WTC11 (cell line): ENCODE measurements at regions not wholly inside any gene's neighbourhood (a gene's known extent, or its start where the extent isn't known, plus 50 kb on each side); places are given as distances from the start of the nearest gene placed in this dataset.

Experiments
- ATAC-seq: fragments of 200-7000 bp; cut with Tn5 transposase; 2 replicates; pipeline ENCODE4 v1.10.0; 2021; ENCODE audit warnings: mild to moderate bottlenecking, moderate library complexity
- CTCF ChIA-PET: fragments of 300-600 bp; sonication (Branson Sonifier 250); formaldehyde crosslinking; loops from one replicate; lab custom pipeline; 2021; ENCODE audit warnings: antibody characterized with exemption; lab: Charles Lee
- POLR2A ChIA-PET: fragments of 350-600 bp; sonication (Branson Sonifier 250); formaldehyde crosslinking; loops from one replicate; lab custom pipeline; 2021; ENCODE audit warnings: antibody characterized with exemption; lab: Charles Lee
- DNase-seq: peaks from one replicate; pipeline ENCODE4 v3.0.0; 2021; ENCODE audit warnings: low spot score
- H3K27ac Mint-ChIP-seq: 2 replicates; pipeline ENCODE4 v1.8.0; 2021; ENCODE audit warnings: mixed read lengths
- H3K27me3 Mint-ChIP-seq: 2 replicates; pipeline ENCODE4 v1.8.0; 2021; ENCODE audit warnings: low read depth, mild to moderate bottlenecking, moderate library complexity, mixed read lengths
- H3K36me3 Mint-ChIP-seq: 2 replicates; pipeline ENCODE4 v1.8.0; 2021; ENCODE audit warnings: mixed read lengths
- H3K4me1 Mint-ChIP-seq: 2 replicates; pipeline ENCODE4 v1.8.0; 2022; ENCODE audit warnings: mixed read lengths
- H3K4me3 Mint-ChIP-seq: 2 replicates; pipeline ENCODE4 v1.8.0; 2021; ENCODE audit warnings: mild to moderate bottlenecking, moderate library complexity, mixed read lengths
- H3K9me3 Mint-ChIP-seq: 2 replicates; pipeline ENCODE4 v1.8.0; 2021; ENCODE audit warnings: mixed read lengths
- ATF6 ChIP-seq: sonication (generic); formaldehyde crosslinking; IDR thresholded peaks from 2 replicates; pipeline ENCODE4 v1.8.1; 2023; ENCODE audit warnings: mild to moderate bottlenecking, missing genetic modification reagents
- CBFB ChIP-seq: sonication (generic); formaldehyde crosslinking; IDR thresholded peaks from 2 replicates; pipeline ENCODE4 v1.8.1; 2022; ENCODE audit warnings: mild to moderate bottlenecking, low read depth, missing genetic modification reagents
- E2F4 ChIP-seq: sonication (generic); formaldehyde crosslinking; IDR thresholded peaks from 2 replicates; pipeline ENCODE4 v1.8.1; 2022; ENCODE audit warnings: low read depth, mild to moderate bottlenecking, moderate library complexity, missing genetic modification reagents, borderline replicate concordance
- ESRRA ChIP-seq: sonication (generic); formaldehyde crosslinking; IDR thresholded peaks from 2 replicates; pipeline ENCODE4 v1.8.1; 2022; ENCODE audit warnings: mild to moderate bottlenecking, missing genetic modification reagents, borderline replicate concordance
- FOXK1 ChIP-seq: sonication (generic); formaldehyde crosslinking; IDR thresholded peaks from 2 replicates; pipeline ENCODE4 v1.8.0; 2022; ENCODE audit warnings: mild to moderate bottlenecking, moderate library complexity, missing genetic modification reagents
- FOXP4 ChIP-seq: sonication (generic); formaldehyde crosslinking; IDR thresholded peaks from 2 replicates; pipeline ENCODE4 v1.8.0; 2022; ENCODE audit warnings: mild to moderate bottlenecking, missing genetic modification reagents
- JUN ChIP-seq: sonication (generic); formaldehyde crosslinking; IDR thresholded peaks from 2 replicates; pipeline ENCODE4 v1.8.0; 2023; ENCODE audit warnings: mild to moderate bottlenecking, missing genetic modification reagents
- NFYB ChIP-seq: sonication (generic); formaldehyde crosslinking; conservative IDR thresholded peaks from 2 replicates; pipeline ENCODE4 v1.8.0; 2022; ENCODE audit warnings: low read depth, missing genetic modification reagents
- SMAD4 ChIP-seq: sonication (generic); formaldehyde crosslinking; IDR thresholded peaks from 2 replicates; pipeline ENCODE4 v1.8.0; 2022; ENCODE audit warnings: mild to moderate bottlenecking, missing genetic modification reagents
- ZMAT4 ChIP-seq: fragments of 250-450 bp; sonication (Bioruptor Pico); IDR thresholded peaks from 2 replicates; pipeline ENCODE4 v1.9.0; 2021; ENCODE audit warnings: mild to moderate bottlenecking
- ZNF281 ChIP-seq: sonication (generic); formaldehyde crosslinking; IDR thresholded peaks from 2 replicates; pipeline ENCODE4 v1.8.0; 2023; ENCODE audit warnings: mild to moderate bottlenecking, missing genetic modification reagents
- ZNF317 ChIP-seq: sonication (generic); formaldehyde crosslinking; IDR thresholded peaks from 2 replicates; pipeline ENCODE4 v1.8.1; 2023; ENCODE audit warnings: low read depth, mild to moderate bottlenecking, moderate library complexity, missing genetic modification reagents, borderline replicate concordance
- TF ChIP-seq, protein P1 (sequence below): sonication (generic); formaldehyde crosslinking; IDR thresholded peaks from 2 replicates; pipeline ENCODE4 v1.8.1; 2022; ENCODE audit warnings: low read depth, missing genetic modification reagents, borderline replicate concordance
- TF ChIP-seq, protein P2 (sequence below): sonication (generic); formaldehyde crosslinking; IDR thresholded peaks from 2 replicates; pipeline ENCODE4 v1.8.0; 2022; ENCODE audit warnings: mild to moderate bottlenecking, missing genetic modification reagents
- TF ChIP-seq, protein P3 (sequence below): fragments of 200-600 bp; IDR thresholded peaks from 2 replicates; pipeline ENCODE4 v1.8.0; 2022; ENCODE audit warnings: antibody characterized with exemption
- TF ChIP-seq, protein P4 (sequence below): sonication (generic); formaldehyde crosslinking; IDR thresholded peaks from 2 replicates; pipeline ENCODE4 v1.8.1; 2023; ENCODE audit warnings: mild to moderate bottlenecking, moderate library complexity, missing genetic modification reagents
- TF ChIP-seq, protein P5 (sequence below): fragments of 250-450 bp; sonication (Bioruptor Pico); IDR thresholded peaks from 2 replicates; pipeline ENCODE4 v2.1.2; 2022; ENCODE audit warnings: mild to moderate bottlenecking, moderate library complexity

GRCh38 chr10:10053051-10053450 lies 964.6 kb upstream of the CELF2 start:
- ATAC-seq (no peak), DNase-seq (no peak)
- Mint-ChIP-seq H3K27ac (no peak overlapping the region), H3K4me1 (no peaks in the 10 kb centered on the region), H3K27me3 (no peaks in the 10 kb centered on the region), H3K9me3 (peaks cover under 1% of the 10 kb centered on the region; the same call in 1 of the 2 replicates), H3K36me3 (no peaks in the 10 kb centered on the region), H3K4me3 (no peak overlapping the region)
- POLR2A ChIA-PET = no interaction called here
- no peak for TF ChIP-seq ESRRA (CRISPR knock-in tag)
- TF ChIP-seq, protein P1, sequence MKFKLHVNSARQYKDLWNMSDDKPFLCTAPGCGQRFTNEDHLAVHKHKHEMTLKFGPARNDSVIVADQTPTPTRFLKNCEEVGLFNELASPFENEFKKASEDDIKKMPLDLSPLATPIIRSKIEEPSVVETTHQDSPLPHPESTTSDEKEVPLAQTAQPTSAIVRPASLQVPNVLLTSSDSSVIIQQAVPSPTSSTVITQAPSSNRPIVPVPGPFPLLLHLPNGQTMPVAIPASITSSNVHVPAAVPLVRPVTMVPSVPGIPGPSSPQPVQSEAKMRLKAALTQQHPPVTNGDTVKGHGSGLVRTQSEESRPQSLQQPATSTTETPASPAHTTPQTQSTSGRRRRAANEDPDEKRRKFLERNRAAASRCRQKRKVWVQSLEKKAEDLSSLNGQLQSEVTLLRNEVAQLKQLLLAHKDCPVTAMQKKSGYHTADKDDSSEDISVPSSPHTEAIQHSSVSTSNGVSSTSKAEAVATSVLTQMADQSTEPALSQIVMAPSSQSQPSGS (CRISPR knock-in tag) = no peak
- TF ChIP-seq SMAD4 = no peak
- no peak for TF ChIP-seq FOXK1
- no peak for TF ChIP-seq E2F4 (CRISPR knock-in tag)
- no peak for TF ChIP-seq ZNF317 (CRISPR knock-in tag)
- TF ChIP-seq, protein P2, sequence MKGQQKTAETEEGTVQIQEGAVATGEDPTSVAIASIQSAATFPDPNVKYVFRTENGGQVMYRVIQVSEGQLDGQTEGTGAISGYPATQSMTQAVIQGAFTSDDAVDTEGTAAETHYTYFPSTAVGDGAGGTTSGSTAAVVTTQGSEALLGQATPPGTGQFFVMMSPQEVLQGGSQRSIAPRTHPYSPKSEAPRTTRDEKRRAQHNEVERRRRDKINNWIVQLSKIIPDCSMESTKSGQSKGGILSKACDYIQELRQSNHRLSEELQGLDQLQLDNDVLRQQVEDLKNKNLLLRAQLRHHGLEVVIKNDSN (CRISPR knock-in tag) = no peak
- TF ChIP-seq JUN (CRISPR knock-in tag) = no peak
- TF ChIP-seq FOXP4 (CRISPR knock-in tag) = no peak
- CTCF ChIA-PET = no interaction called here

DNA sequence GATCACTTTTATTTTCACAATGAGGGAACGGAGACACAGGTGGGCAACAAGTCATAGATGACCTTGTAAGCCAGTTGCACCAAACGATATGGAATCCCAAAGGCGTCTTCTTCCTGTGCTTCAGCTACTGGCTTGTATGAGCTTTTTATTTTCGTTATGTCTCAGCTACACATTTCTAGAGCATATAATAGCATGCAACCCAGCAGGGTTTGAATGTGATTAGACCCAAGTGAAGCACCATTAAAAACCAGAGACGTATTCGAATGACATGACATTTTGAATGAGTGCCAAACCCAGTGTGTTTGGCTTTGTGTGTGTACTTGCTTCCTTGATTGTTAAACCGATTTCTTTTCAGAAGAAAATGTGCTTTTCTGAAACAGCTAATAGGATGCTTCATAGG lies 963.2 kb upstream of the CELF2 start:
- no peak overlapping the region for H3K27ac Mint-ChIP-seq
- H3K36me3 Mint-ChIP-seq = no peaks in the 10 kb centered on the region
- ChIA-PET POLR2A (no interaction called here), CTCF (no interaction called here)
- no peak for DNase-seq
- no peak overlapping the region for H3K4me3 Mint-ChIP-seq
- no peaks in the 10 kb centered on the region for H3K9me3 Mint-ChIP-seq
- H3K27me3 Mint-ChIP-seq = no peaks in the 10 kb centered on the region
- H3K4me1 Mint-ChIP-seq = no peaks in the 10 kb centered on the region
- no peak for ATAC-seq
- TF ChIP-seq NFYB (CRISPR knock-in tag) = no peak
- no peak for TF ChIP-seq SMAD4
- TF ChIP-seq, protein P3, sequence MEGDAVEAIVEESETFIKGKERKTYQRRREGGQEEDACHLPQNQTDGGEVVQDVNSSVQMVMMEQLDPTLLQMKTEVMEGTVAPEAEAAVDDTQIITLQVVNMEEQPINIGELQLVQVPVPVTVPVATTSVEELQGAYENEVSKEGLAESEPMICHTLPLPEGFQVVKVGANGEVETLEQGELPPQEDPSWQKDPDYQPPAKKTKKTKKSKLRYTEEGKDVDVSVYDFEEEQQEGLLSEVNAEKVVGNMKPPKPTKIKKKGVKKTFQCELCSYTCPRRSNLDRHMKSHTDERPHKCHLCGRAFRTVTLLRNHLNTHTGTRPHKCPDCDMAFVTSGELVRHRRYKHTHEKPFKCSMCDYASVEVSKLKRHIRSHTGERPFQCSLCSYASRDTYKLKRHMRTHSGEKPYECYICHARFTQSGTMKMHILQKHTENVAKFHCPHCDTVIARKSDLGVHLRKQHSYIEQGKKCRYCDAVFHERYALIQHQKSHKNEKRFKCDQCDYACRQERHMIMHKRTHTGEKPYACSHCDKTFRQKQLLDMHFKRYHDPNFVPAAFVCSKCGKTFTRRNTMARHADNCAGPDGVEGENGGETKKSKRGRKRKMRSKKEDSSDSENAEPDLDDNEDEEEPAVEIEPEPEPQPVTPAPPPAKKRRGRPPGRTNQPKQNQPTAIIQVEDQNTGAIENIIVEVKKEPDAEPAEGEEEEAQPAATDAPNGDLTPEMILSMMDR = no peak
- TF ChIP-seq CBFB = no peak
- TF ChIP-seq ATF6 = no peak
- TF ChIP-seq, protein P4, sequence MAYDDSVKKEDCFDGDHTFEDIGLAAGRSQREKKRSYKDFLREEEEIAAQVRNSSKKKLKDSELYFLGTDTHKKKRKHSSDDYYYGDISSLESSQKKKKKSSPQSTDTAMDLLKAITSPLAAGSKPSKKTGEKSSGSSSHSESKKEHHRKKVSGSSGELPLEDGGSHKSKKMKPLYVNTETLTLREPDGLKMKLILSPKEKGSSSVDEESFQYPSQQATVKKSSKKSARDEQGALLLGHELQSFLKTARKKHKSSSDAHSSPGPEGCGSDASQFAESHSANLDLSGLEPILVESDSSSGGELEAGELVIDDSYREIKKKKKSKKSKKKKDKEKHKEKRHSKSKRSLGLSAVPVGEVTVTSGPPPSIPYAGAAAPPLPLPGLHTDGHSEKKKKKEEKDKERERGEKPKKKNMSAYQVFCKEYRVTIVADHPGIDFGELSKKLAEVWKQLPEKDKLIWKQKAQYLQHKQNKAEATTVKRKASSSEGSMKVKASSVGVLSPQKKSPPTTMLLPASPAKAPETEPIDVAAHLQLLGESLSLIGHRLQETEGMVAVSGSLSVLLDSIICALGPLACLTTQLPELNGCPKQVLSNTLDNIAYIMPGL = no peak
- TF ChIP-seq, protein P2 (CRISPR knock-in tag) = no peak
- TF ChIP-seq, protein P5, sequence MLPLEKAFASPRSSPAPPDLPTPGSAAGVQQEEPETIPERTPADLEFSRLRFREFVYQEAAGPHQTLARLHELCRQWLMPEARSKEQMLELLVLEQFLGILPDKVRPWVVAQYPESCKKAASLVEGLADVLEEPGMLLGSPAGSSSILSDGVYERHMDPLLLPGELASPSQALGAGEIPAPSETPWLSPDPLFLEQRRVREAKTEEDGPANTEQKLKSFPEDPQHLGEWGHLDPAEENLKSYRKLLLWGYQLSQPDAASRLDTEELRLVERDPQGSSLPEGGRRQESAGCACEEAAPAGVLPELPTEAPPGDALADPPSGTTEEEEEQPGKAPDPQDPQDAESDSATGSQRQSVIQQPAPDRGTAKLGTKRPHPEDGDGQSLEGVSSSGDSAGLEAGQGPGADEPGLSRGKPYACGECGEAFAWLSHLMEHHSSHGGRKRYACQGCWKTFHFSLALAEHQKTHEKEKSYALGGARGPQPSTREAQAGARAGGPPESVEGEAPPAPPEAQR = no peak
- no peak for TF ChIP-seq ZMAT4 (CRISPR knock-in tag)
- TF ChIP-seq ZNF281 (CRISPR knock-in tag) = no peak
